ENCODE measurements at regions not wholly inside any gene's neighbourhood (a gene's known extent, or its start where the extent isn't known, plus 50 kb on each side); places are given as distances from the start of the nearest gene placed in this dataset.

DNA sequence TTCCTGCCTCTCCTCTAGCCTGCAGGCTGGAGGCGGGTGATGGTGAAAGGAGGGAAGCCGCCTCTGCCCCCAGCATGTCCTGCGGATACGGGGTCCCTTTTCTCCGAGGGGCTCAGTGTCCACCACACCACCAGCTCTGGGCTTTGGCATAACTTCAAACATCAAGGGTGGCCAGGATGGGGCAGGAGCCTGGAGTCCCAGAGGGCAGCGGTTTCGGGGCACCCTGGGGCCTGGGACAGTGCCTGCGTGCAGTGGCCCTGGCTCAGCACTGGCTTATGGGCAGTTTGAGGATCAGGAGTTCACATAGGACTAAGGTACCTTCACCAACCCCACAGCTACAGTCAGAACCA lies 85.5 kb upstream of the GPC1 start:
- in situ Hi-C loops (cut with MboI): no loop called here
- RAD21 ChIA-PET (ENCODE audit: unreplicated experiment): no interaction called here
- H4K20me1 ChIP-seq (ENCODE audit: control insufficient read depth, insufficient read depth): no peaks in the 10 kb centered on the region
- 56% methylated on average over 8 of the region's 8 CpGs for WGBS (ENCODE audit: insufficient coverage, insufficient replicate concordance, low lambda C conversion rate, missing lambda C conversion rate)
- no peak overlapping the region for H2AFZ ChIP-seq (ENCODE audit: control insufficient read depth, low read depth, low read length)
- no peak for ATAC-seq
- FAIRE-seq: no peak
- POLR2A ChIA-PET: no interaction called here
- no peaks in the 10 kb centered on the region for H3K79me2 ChIP-seq (ENCODE audit: control insufficient read depth, insufficient read depth, low read length)
- H3K9me3 ChIP-seq (replicated peaks; ENCODE audit: control insufficient read depth, insufficient read depth, low read length): no peaks in the 10 kb centered on the region; the same call in 2 of the 3 replicates
- no peaks in the 10 kb centered on the region for H3K27me3 ChIP-seq (replicated peaks in 1 of 2; ENCODE audit: control insufficient read depth in 2 of 2, insufficient read depth in 2 of 2, low read length in 1 of 2)
- no peak overlapping the region for H3K4me3 ChIP-seq
- no TSS peak for BruUV-seq (replicated peaks)
- intact Hi-C loops (cut with micrococcal nuclease; ENCODE audit: unreplicated experiment): no loop called here
- TF ChIP-seq, protein P1, sequence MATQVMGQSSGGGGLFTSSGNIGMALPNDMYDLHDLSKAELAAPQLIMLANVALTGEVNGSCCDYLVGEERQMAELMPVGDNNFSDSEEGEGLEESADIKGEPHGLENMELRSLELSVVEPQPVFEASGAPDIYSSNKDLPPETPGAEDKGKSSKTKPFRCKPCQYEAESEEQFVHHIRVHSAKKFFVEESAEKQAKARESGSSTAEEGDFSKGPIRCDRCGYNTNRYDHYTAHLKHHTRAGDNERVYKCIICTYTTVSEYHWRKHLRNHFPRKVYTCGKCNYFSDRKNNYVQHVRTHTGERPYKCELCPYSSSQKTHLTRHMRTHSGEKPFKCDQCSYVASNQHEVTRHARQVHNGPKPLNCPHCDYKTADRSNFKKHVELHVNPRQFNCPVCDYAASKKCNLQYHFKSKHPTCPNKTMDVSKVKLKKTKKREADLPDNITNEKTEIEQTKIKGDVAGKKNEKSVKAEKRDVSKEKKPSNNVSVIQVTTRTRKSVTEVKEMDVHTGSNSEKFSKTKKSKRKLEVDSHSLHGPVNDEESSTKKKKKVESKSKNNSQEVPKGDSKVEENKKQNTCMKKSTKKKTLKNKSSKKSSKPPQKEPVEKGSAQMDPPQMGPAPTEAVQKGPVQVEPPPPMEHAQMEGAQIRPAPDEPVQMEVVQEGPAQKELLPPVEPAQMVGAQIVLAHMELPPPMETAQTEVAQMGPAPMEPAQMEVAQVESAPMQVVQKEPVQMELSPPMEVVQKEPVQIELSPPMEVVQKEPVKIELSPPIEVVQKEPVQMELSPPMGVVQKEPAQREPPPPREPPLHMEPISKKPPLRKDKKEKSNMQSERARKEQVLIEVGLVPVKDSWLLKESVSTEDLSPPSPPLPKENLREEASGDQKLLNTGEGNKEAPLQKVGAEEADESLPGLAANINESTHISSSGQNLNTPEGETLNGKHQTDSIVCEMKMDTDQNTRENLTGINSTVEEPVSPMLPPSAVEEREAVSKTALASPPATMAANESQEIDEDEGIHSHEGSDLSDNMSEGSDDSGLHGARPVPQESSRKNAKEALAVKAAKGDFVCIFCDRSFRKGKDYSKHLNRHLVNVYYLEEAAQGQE (IDR thresholded peaks at IDR 0.05; ENCODE audit: low read depth, low read length): no peak
- TF ChIP-seq NFYB (IDR thresholded peaks at IDR 0.05; ENCODE audit: insufficient read depth, low read depth, low read length) (no peak), BACH1 (IDR thresholded peaks at IDR 0.05; ENCODE audit: borderline replicate concordance) (no peak), ZBED1 (IDR thresholded peaks at IDR 0.05; ENCODE audit: borderline replicate concordance) (no peak), EGR1 (IDR thresholded peaks at IDR 0.05; ENCODE audit: borderline replicate concordance in 1 of 2, low read depth in 2 of 2, low read length in 2 of 2) (no peak), EED (IDR thresholded peaks at IDR 0.05; ENCODE audit: low read depth) (no peak), MEF2B (IDR thresholded peaks at IDR 0.05; ENCODE audit: partially characterized antibody, poor library complexity, severe bottlenecking) (no peak), IKZF1 (conservative IDR thresholded peaks at IDR 0.05) (no peak), RAD51 (IDR thresholded peaks at IDR 0.05) (no peak)
- TF ChIP-seq, protein P2, sequence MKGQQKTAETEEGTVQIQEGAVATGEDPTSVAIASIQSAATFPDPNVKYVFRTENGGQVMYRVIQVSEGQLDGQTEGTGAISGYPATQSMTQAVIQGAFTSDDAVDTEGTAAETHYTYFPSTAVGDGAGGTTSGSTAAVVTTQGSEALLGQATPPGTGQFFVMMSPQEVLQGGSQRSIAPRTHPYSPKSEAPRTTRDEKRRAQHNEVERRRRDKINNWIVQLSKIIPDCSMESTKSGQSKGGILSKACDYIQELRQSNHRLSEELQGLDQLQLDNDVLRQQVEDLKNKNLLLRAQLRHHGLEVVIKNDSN (IDR thresholded peaks at IDR 0.05; ENCODE audit: borderline replicate concordance, extremely low read length, insufficient read depth, low read depth, low read length): no peak
- TF ChIP-seq, protein P3, sequence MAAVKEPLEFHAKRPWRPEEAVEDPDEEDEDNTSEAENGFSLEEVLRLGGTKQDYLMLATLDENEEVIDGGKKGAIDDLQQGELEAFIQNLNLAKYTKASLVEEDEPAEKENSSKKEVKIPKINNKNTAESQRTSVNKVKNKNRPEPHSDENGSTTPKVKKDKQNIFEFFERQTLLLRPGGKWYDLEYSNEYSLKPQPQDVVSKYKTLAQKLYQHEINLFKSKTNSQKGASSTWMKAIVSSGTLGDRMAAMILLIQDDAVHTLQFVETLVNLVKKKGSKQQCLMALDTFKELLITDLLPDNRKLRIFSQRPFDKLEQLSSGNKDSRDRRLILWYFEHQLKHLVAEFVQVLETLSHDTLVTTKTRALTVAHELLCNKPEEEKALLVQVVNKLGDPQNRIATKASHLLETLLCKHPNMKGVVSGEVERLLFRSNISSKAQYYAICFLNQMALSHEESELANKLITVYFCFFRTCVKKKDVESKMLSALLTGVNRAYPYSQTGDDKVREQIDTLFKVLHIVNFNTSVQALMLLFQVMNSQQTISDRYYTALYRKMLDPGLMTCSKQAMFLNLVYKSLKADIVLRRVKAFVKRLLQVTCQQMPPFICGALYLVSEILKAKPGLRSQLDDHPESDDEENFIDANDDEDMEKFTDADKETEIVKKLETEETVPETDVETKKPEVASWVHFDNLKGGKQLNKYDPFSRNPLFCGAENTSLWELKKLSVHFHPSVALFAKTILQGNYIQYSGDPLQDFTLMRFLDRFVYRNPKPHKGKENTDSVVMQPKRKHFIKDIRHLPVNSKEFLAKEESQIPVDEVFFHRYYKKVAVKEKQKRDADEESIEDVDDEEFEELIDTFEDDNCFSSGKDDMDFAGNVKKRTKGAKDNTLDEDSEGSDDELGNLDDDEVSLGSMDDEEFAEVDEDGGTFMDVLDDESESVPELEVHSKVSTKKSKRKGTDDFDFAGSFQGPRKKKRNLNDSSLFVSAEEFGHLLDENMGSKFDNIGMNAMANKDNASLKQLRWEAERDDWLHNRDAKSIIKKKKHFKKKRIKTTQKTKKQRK (IDR thresholded peaks at IDR 0.05; ENCODE audit: low read depth, low read length): no peak
- H3K4me1 ChIP-seq (ENCODE audit: control insufficient read depth, insufficient read depth, low read length): no peaks in the 10 kb centered on the region
- SMC1A ChIA-PET (ENCODE audit: uncharacterized antibody, unreplicated experiment): no interaction called here
- CTCF ChIA-PET: no interaction called here
- H3K36me3 ChIP-seq (ENCODE audit: control insufficient read depth in 2 of 2, insufficient read depth in 2 of 2, low read length in 1 of 2): no peaks in the 10 kb centered on the region
- H3K4me2 ChIP-seq (ENCODE audit: control insufficient read depth, insufficient read depth): no peak overlapping the region
- no peak overlapping the region for H3K9ac ChIP-seq (ENCODE audit: control insufficient read depth, insufficient read depth, low read length)
- no peak for DNase-seq (ENCODE audit: low read depth, low spot score)
- no peak overlapping the region for H3K27ac ChIP-seq (ENCODE audit: control insufficient read depth, insufficient read depth)

Data from GM12878 (cell line).